ENCODE measurements at regions not wholly inside any gene's neighbourhood (a gene's known extent, or its start where the extent isn't known, plus 50 kb on each side); places are given as distances from the start of the nearest gene placed in this dataset.

- TF ChIP-seq, protein P1, sequence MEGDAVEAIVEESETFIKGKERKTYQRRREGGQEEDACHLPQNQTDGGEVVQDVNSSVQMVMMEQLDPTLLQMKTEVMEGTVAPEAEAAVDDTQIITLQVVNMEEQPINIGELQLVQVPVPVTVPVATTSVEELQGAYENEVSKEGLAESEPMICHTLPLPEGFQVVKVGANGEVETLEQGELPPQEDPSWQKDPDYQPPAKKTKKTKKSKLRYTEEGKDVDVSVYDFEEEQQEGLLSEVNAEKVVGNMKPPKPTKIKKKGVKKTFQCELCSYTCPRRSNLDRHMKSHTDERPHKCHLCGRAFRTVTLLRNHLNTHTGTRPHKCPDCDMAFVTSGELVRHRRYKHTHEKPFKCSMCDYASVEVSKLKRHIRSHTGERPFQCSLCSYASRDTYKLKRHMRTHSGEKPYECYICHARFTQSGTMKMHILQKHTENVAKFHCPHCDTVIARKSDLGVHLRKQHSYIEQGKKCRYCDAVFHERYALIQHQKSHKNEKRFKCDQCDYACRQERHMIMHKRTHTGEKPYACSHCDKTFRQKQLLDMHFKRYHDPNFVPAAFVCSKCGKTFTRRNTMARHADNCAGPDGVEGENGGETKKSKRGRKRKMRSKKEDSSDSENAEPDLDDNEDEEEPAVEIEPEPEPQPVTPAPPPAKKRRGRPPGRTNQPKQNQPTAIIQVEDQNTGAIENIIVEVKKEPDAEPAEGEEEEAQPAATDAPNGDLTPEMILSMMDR (IDR thresholded peaks at IDR 0.05), result no peak
- no peak for TF ChIP-seq POLR2A (IDR thresholded peaks at IDR 0.05)
Measured at GRCh38 chr1:242605521-242605920, 81.0 kb upstream of the PLD5 start.
